GM18873 (cell line): ENCODE measurements at regions not wholly inside any gene's neighbourhood (a gene's known extent, or its start where the extent isn't known, plus 50 kb on each side); places are given as distances from the start of the nearest gene placed in this dataset.

Source experiments
- ATAC-seq: cut with Tn5 transposase; IDR thresholded peaks from one replicate; pipeline ENCODE4 v1.9.1; 2021; ENCODE audit warnings: mild to moderate bottlenecking, moderate library complexity, moderate number of reproducible peaks; ENCODE audit not compliant: unreplicated experiment, low FRiP score

- no peak for ATAC-seq
These were observed 671.9 kb downstream of the NR2F1-AS1 start for GRCh38 chr5:92908952-92909601.

DNA sequence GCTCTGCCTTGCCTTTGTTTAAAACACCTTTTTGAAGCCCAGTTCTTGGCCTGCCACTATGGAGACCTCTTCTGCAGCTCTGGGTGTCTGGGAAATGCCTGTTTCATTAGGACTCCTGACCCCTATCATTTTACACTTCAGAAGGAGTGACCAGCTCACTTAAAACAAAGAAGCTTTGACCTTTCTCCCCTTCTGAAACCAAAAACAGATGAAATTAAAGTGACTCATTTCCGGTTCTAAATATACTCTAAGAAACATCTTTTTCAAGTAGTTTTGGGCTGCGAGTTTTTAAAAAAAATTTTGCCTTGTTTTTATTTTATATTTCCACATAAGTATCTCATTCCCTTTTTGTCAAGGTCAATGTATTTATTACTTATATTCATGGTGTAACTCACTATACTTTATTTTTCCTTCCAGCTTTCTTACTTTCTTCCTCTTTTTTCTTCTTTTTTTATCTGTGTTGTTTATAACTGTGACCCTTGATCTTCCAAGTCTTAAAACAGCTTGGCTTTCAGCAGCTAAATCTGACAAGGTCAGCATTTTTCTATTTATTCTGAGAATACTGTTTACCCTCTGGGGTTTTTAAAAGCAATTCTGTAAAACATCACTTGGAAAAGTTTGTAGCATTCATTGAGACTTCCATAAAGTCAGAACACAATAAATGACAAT lies 672.9 kb downstream of the NR2F1-AS1 start:
- peak; percentile 50 for ATAC-seq

DNA sequence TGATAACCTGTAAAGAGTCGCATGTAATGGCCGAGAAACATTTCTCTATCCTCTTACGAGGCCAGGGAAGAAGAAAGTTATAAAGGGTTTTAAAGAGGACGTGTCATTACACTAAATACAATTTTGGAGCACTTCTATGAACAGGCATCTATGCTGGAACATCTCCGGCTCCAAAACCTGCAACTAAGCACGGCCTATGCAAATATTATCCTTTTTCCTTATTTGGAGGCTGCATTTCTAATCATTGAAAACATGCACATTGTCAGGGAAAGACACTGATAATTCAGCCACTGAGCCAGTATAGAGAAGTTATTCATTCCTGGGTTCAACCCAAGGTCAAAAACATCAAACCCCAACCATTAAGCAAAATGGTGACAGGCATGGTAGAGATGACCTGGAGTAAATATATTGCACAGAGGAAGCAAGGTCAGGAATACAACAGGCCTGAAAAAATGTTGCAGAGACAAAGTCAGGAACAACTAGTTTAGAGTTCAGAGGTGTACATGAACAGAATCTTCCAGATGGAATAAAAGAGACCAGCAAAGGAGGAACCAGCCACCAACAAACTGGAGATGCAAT lies 674.1 kb downstream of the NR2F1-AS1 start:
- no peak for ATAC-seq

DNA sequence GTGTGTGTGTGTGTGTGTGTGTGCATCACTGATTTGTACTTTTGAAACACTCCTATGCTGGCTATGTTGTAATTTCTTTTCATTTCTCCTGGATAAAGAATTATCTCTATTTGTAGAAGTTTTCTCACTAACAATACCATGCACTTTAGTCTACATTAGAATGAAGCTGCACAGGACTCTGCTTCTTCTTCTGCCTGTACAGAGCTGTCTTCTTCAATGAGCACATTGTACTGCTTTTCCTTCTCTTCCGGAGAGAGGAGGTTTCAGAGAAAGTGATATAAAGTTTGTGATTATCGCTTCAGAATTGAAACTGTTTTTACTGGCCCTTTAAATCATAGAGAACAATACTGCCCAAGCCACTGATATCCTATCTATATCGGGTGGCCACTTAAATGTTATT lies 677.0 kb downstream of the NR2F1-AS1 start:
- no peak for ATAC-seq

- no peak for ATAC-seq
These were observed 681.4 kb downstream of the NR2F1-AS1 start for GRCh38 chr5:92899611-92900010.

DNA sequence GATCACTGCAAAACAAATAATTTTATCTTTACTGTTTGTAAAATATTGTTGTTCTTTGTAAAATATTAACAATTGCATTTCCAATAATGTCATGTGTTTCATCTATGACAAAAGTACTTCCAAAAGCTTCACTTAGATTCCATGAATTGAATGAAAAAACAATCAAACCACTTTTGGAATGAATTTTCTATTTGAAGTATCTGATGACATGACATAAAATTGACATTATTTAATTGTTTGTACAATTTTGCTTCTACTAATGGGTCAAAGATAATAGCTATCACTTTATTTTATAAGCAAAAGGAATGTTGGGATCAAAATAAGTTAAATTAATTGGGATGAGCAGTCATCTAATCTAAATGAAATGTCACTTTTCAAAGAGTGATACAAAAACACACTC lies 684.3 kb downstream of the NR2F1-AS1 start:
- no peak for ATAC-seq

- no peak for ATAC-seq
These were observed 690.2 kb downstream of the NR2F1-AS1 start for GRCh38 chr5:92890841-92891244.

GRCh38 chr5:92889140-92889539 lies 691.9 kb downstream of the NR2F1-AS1 start:
- ATAC-seq = no peak

GRCh38 chr5:92887254-92887653 lies 693.8 kb downstream of the NR2F1-AS1 start:
- ATAC-seq = no peak

- no peak for ATAC-seq
These were observed 694.3 kb downstream of the NR2F1-AS1 start for GRCh38 chr5:92886751-92887150.

GRCh38 chr5:92885950-92886349 lies 695.1 kb downstream of the NR2F1-AS1 start:
- ATAC-seq = no peak

- no peak for ATAC-seq
These were observed 696.5 kb downstream of the NR2F1-AS1 start for GRCh38 chr5:92884469-92884868.

- ATAC-seq = no peak
These were observed 701.0 kb downstream of the NR2F1-AS1 start for GRCh38 chr5:92879806-92880543.

- ATAC-seq = no peak
These were observed 706.2 kb downstream of the NR2F1-AS1 start for GRCh38 chr5:92874790-92875189.

DNA sequence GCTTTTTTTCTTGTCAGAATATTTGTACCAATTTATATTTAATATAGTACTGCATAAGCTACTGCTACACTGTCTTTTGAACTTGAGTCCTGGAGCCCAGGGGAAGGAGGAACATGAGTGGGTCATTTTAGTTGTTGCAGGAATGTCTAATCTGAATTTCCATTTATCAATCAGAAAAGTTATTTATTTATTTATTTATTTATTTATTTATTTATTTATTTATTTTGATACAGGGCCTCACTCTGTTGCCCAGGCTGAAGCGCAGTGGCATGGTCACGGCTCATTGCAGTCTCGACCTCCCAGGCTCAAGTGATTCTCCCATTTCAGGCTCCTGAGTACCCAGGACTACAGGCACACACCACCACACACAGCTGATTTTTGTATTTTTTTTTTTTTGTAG lies 712.6 kb downstream of the NR2F1-AS1 start:
- ATAC-seq = no peak

GRCh38 chr5:92864591-92864990 lies 716.4 kb downstream of the NR2F1-AS1 start:
- no peak for ATAC-seq

- ATAC-seq = no peak
These were observed 717.4 kb downstream of the NR2F1-AS1 start for GRCh38 chr5:92863666-92864065.

- ATAC-seq = no peak
These were observed 719.3 kb downstream of the NR2F1-AS1 start for GRCh38 chr5:92861531-92862285.

DNA sequence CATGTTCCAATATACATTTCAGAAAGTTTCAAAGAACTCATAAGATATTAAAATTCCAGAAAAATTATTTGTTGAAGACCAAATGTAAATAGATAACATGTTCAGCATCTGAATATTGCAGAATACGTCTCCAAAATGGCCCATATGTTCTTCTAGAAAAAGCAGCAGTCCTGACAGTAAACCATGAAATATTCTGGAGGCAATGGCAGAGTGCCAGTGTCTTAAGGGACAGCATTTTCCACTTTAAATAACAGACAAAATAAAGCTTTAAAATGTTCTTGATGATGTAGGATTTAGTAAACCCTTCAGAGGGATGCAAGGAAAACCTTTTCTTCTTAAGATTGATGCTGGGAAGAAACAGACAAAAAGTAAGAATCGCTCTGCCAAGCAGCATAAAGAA lies 721.0 kb downstream of the NR2F1-AS1 start:
- ATAC-seq = no peak

DNA sequence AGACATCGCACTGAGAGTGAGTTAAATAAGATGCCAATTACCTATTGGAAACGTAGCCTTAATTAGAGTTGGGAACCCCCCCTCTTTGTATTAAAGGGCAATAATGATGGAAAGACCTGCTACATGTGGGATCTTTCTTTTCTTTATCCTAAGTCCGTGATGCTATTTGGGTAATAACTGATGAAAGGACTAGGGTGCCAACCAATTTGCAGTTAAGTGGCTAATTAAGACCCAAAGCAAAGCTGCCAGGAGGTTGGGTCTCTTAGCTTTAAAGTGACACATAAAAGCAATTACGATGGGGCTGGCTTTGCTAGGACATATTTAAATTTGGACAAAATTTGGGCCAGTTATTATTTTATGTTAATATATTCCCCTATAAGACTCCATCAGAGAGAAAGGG lies 728.8 kb downstream of the NR2F1-AS1 start:
- ATAC-seq = no peak

GRCh38 chr5:92850886-92851285 lies 730.1 kb downstream of the NR2F1-AS1 start:
- ATAC-seq = no peak
